Upper lobe of left lung (tissue), 4 donors: ENCODE measurements at regions not wholly inside any gene's neighbourhood (a gene's known extent, or its start where the extent isn't known, plus 50 kb on each side); places are given as distances from the start of the nearest gene placed in this dataset.

Experiments
- POLR2A ChIP-seq, 4 donors: fragments of 450-650 bp; IDR thresholded peaks; one replicate each; pipeline ENCODE4 v1.5.1; 2016 to 2017; ENCODE audit warnings: antibody characterized with exemption in 4 of 4, mild to moderate bottlenecking in 2 of 4
- POLR2AphosphoS5 ChIP-seq, 2 donors: sonication (generic); formaldehyde crosslinking; IDR thresholded peaks; one replicate each; pipeline ENCODE4 v1.5.1; 2017; ENCODE audit warnings: antibody characterized with exemption in 2 of 2
- TF ChIP-seq, protein P1 (sequence below), 6 experiments: fragments of 450-650 bp in 4 of 6; fragments of 200-600 bp in 2 of 6; sonication (generic) in 2 of 6; IDR thresholded peaks; one replicate each; pipeline ENCODE4 v1.5.1; 2016 to 2019; ENCODE audit warnings: antibody characterized with exemption in 6 of 6

DNA sequence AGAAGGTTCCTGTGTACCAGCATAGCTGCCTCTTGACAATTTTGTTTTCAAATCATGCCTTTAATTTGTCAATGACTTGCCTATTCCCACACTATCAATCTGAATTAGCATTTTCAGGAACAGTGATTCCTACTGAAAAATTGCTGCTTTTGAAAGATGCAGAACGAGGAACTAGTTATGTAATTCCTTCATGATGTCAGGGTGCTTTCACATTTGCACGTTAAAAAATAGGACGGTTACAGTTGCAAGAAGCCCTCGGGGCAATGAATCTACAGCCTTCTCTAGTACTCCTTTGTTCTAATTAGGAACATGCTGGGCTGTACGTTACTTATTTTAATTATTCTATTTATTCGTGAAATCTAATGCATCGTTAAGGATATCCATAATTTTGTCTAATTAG, 253.9 kb downstream of the OTUD1 start:
- TF ChIP-seq, protein P1, sequence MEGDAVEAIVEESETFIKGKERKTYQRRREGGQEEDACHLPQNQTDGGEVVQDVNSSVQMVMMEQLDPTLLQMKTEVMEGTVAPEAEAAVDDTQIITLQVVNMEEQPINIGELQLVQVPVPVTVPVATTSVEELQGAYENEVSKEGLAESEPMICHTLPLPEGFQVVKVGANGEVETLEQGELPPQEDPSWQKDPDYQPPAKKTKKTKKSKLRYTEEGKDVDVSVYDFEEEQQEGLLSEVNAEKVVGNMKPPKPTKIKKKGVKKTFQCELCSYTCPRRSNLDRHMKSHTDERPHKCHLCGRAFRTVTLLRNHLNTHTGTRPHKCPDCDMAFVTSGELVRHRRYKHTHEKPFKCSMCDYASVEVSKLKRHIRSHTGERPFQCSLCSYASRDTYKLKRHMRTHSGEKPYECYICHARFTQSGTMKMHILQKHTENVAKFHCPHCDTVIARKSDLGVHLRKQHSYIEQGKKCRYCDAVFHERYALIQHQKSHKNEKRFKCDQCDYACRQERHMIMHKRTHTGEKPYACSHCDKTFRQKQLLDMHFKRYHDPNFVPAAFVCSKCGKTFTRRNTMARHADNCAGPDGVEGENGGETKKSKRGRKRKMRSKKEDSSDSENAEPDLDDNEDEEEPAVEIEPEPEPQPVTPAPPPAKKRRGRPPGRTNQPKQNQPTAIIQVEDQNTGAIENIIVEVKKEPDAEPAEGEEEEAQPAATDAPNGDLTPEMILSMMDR (IDR thresholded peaks at IDR 0.05) = no peak
- TF ChIP-seq POLR2A (IDR thresholded peaks at IDR 0.05) (no peak), POLR2AphosphoS5 (IDR thresholded peaks at IDR 0.05) (no peak)
